ENCODE measurements at regions not wholly inside any gene's neighbourhood (a gene's known extent, or its start where the extent isn't known, plus 50 kb on each side); places are given as distances from the start of the nearest gene placed in this dataset.

DNA sequence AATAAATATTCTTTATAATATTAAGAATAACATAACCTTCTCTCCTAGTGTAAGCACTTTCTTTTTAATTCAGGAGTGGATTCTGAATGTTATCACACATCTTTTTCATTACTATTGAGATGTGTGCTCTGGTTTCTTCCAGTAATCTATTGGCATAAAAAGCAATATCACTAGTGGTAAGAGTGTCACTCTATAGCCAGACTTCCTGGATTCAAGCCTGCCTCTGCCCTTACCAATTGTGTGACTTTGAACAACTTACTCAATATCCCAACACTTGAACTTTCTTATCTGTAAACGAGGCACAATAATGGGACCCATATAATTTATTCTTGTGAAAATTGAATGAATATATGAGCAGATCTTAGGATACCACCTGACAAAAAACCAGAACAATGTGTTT, 71.0 kb downstream of the SEM1 start:
- no peak for DNase-seq (ENCODE audit: low spot score)
- no peak for FAIRE-seq

DNA sequence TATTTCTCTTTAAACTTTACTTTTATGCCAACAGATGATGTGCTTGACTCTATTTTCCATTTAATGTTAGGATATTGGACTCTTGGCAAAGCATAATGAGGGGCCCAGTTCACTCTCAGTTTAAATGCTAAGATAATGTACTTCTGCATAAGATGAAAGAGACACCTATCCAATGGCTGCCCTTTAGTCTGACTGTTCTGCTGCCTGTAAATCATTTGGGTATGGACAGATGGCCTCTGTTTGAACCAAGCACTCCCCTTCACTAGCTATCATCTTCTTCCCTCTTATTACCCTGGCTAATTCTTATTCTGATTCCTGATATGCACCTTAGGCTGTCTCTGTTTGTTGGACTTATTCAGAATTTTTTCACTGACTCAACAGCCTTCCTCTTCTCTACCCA, 72.1 kb downstream of the SEM1 start:
- FAIRE-seq (no peak), DNase-seq (ENCODE audit: low spot score) (no peak)

DNA sequence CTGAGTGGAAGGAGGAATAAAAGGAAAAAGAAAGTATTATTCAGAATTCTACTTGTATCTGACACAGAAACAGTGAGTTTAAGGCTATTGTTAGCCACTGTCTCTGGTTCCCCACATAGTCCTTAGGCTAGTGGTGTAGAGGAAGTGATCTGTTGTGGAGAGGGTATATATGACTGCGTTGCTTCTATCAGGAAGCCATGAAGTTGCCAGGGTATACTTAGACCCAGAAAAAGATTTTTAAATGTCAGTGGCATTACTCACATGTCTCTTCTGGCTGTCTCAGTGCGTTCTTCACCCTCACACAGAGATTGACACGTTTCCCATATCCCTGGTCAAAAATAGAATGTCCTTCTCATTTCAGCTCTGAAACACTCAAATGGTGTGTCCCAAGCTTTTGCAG, 72.7 kb downstream of the SEM1 start:
- FAIRE-seq (no peak), DNase-seq (ENCODE audit: low spot score) (no peak)

DNA sequence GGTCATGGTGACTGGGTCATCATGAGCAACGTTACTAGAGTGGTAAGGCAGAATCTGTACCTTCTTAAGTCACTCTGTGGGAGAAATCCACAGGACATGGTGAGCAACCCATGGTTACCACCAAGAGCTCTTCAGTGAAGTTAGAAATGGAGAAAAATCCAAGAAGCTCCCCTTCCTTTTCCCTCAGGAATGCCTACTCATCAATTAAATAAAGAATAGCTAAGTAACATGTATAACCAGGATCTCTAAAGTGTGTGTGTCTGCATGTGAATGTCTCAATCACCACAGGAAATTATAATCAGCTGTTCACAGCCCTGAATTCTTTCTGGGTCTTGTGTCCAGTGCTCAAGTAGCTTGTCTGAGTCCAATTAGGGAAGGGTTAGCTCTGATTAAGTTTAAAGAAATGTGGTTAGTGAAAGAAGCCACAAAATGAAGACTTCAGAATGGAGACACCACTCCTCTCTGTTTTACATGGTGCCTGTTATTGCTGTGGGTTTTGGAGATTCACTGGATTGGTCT, 73.2 kb downstream of the SEM1 start:
- FAIRE-seq: no peak
- DNase-seq (ENCODE audit: low spot score): no peak

DNA sequence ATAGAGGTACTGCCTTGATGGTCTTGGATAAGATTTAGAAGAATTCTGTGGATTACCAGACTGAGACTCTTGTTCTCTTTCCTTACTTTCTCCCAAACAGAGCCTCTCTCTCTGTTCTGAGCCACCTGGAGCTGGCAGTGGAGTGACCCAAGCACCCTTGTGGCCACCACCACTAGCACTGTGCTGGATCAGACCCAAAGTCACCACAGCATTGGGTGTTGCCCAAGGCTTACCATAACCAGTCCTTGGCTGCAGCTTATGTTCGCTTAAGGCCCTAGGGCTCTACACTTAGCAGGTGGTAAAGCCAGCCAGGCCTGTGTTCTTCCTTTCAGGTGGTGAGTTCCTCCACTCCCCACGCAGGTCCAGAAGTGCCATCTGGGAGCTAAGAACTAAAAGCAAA, 79.8 kb downstream of the SEM1 start:
- no peak for FAIRE-seq
- DNase-seq (ENCODE audit: low spot score): no peak

DNA sequence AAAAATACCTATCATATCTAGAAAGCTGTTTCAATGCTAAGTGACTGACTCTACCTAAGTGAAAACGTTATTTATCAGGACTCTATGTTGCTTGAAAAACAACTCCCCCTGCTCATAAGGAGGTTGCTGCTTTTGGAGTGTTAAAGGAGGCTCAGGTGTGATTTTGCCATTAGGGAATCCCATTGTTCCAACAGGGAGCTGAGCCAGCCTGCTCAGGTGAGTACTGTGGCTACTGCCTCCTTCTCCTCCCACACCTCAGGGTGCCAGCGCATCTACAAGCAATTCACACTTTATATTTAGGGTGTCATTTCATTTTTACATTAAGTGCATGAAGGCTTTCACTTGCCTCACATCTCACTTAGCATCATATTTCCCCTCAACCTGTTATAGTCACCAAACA, 84.7 kb downstream of the SEM1 start:
- FAIRE-seq: no peak

DNA sequence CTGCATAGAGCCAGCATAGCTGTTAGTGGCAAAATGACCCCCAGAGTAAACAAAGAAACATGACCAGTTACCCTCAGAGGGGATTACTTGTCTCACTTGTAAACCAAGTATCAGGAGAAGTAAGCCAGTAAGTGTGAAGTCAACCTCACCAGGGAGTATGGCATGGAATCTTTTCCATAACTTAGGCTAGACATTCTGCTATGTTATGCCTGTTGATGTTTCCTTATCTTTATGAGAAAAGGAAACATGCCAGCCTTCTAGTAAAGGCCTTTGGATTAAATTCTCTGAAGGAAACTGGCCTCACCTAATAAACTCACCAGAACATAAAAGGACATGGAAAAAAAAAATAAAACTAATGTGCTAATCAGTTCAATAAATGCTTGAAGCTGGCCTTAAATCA, 87.7 kb downstream of the SEM1 start:
- DNase-seq (ENCODE audit: low spot score) (no peak), FAIRE-seq (no peak)

More for the DNA sequence above, 84.7 kb downstream of the SEM1 start:
- no peak for DNase-seq (ENCODE audit: low spot score)

DNA sequence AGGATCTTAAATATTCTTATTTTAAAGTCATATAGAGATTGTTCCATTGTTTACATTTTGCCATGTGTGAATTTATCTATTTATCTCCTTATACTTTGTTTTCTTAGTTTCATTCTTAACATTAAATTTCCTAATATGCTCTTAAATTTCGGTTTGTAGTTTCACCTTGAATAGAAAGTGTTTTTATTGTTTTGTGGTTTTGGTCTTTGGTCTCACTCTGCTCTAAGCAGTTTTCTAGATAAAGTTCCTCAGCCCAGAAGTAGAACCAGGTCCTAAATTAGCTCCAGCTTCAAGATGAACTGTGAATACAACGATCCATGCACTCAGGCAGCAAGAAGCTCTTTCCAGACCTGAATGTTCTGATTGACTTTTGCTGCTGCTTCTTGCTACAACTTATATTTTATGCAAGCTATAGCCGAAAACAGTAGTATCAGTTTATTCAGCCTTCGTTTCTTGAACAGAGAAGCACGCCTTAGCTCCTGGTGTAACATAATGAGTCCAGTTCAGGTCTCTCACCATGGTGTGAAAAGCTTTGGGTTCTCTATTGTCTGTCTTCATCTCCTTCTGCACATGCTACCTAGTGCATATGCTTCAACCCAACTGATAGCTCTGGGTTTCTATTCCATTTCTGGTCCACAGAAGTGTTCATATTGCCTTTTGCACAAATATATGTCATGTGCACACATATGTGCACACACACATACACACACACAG, 95.3 kb downstream of the SEM1 start:
- FAIRE-seq: no peak
- DNase-seq (ENCODE audit: low spot score): no peak

DNA sequence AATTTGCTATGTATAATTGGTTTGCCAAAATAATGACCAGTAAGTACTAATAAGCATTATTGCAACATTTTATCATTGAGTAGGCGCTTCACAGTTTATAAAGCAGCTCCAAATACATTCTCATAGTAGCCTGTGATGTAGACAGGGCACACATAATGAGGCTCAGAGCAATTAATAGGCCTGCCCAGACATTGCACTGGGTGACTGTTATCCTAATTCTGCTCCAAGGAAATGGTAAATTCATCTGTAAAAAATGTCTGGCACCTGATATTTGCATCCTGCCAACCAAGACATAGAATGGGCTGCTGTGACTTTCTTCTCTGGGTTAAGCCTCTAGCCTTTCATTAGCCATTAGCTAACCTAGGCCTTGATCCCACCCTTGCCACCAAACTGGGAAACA, 97.6 kb downstream of the SEM1 start:
- FAIRE-seq: no peak
- DNase-seq (ENCODE audit: low spot score): no peak

DNA sequence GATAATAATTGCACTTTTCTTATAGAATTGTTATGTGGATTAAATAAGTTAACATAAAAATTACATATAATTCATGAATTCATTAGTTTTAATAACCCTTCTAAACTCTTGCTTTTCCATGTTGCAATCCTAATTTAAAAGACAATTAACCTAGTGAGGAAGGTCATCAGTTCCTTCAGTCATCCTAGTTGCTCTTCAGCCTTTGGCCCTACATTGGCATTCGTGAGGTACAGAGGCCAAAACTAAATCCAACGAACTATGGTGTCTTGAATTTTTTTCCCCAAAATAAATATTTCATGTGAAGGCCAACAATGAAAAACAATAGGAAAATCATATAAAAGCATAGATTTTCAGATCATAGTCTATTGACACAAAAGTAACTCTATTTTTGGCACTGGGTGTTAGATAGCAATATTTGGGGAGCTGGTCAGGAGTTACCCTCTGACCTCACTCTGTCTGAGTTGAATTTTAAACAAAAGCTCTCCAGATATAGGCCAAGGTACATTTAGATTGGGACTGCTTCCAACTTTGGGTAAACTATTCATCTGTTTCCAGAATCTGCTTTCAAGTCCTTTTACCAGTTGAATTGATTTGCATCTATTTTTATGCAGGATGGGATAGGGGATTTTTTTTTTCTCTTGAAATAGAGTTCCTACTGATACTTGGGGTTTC, 104.5 kb downstream of the SEM1 start:
- FAIRE-seq: no peak
- no peak for DNase-seq (ENCODE audit: low spot score)

DNA sequence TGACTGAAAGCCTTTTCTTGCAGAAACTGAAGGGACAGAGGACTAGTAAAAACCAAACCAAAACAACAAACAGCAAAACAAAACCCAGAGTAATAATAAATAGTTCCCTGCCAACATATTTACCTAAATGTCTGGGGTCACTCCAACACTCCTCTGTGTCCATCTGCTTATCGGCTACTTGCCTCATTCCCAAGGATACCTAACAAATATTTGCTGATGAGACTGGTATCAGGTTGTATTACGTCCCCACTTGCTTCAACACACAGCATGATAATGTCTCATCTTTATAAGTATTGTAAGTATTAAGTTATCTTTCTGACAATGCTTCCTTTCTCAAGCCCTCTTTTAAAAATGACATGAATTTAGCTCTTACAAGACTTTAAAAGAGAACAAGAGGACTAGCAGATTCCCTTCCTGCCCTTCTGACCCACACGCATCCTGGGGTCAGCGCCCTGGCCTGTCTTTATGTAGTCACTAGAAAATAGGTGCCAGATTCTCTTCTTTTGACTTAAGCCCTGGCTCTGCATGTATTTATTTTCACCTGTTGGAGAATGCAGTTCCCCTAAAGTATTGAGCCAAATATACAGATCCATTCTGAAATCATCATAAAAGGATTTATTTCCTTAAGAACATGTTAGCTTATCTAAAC, 110.2 kb downstream of the SEM1 start:
- DNase-seq (ENCODE audit: low spot score) (no peak), FAIRE-seq (no peak)

DNA sequence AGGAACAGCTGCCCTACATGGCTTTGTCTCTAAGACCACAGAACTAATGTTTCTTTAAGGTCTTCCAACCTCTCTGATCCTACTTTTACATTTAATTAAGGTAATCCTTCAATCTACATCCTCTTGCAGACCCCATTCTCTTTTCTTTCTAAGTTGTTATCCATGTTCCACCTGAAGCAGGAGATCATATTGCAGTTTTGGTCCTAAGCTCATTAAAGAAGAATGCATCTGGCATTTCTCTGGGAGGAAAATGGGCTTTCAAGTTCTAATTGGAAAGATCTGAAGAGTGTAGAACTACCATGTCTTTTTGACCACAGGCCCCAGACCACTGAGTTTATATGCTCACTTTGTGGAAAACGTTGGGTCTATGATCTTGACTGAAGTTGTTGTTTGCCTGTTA, 111.2 kb downstream of the SEM1 start:
- FAIRE-seq (no peak), DNase-seq (ENCODE audit: low spot score) (no peak)

DNA sequence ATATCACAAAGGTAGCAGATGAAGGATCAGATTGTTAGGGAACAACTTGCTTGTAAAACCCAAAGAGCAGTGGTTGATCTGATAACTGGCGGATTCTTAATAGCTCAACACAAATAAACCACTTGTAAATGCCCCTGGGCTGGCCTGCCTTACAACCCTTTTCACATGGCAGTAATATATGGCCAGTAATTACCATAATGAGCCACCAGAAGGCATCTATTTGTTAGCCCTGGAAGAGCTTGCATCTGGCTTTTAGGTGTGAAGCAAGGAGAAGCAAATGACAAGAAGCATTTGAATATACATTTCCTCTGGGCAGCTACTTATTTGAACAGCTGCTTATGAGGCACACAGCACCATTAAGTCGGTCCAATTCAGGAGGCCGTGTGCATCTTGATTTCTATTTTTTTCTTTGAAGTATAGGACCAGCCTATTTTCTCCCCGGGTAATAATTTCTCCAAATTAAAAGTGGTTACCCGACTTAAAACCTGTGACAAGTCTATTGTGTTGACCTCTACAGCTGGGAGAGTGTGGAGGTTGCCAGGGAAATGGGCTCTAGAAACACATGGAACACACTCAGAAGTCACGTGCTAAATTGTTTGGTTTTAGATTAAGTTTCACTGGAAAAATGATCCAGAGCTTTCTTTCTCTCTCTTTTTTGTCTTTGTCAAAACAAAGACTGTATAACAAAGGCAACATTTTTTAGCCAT, 113.4 kb downstream of the SEM1 start:
- DNase-seq (ENCODE audit: low spot score): no peak
- no peak for FAIRE-seq

DNA sequence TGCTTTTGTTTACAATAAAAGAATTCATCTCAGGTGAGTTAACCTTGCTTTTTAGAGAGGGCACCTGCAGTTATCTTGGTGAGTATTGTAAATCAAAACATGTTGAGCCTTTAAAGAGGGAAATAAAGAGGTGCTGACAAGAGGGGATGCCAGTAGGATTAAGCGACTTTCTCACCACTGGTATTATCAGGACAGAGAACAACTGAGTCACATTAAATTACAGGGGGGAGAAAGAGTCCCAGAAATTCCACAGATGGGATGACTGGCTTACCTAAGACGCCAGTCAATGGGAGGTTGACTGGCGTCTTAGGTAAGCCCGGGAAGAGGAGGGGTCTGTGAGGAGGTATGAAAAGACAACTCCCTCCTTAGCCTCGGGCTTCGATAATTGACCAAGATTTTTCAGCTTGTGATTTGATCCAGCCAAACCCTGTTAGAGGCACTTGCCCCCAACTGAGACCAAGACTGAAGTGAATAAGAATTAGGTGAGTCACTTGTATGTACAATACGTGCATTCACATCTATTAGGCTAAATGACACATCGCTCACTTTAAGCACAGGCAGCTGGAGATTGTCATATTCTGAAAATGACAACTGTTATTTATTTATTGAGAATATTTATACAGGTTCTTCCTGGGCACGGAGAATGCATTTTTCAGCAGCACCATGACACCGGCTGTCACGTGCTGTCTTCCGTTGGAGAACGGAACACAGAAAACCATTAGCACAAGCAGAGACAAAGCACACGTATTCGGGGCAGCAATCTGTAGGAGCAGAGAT, 117.6 kb downstream of the SEM1 start:
- no peak for DNase-seq (ENCODE audit: low spot score)
- no peak for FAIRE-seq

DNA sequence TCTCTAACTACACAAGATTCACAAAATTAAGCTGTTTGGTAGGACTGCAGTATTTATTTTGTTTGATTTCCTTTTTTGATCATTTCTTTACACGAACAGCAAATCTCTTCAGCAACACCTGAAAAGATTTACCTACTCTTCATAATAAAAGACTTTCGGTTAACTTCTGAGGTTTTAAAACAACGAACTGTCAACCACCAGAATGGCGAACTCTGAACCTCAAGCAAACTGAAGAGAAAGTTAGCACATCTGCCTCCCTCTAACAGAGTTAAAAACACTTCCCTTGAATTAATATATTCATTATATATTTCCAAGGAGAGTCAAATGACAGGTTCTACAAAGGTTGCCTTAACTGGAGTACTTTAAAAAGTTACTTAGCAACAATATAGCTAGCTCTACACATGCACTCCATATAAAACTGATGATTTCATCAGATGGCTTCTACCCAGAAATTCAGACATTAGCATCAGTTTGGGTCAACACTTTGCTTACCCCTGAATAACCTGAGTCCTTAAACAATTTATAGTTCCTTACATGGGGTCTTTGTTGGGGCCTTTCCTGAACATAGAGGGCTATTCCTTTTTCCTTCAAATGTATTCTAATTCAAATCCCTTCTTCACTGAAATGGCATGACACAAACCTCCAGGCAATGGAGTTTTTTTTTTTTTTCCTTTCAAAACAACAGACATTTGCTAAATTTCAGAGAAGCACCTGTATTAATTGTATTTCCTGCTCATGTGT, 118.3 kb downstream of the SEM1 start:
- FAIRE-seq: no peak

DNA sequence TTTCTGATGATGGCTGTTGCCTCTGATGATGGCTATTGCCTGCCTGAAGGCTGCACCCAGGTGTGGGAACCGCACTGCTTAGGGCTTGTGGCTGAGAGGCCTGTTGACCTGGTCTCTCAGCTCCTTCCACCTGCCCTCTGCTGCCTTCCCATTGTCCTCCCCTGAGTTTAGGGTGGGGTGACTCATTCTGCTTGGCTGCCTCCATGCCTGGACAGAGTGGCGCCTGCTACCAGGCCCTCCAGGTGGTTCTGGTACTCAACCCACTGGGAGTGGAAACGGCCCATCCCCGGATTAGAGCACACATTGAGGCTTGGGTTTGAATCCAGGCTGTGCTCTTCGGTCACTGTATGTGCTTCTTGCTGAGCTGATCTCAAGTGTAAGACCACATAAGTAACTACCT, 120.6 kb downstream of the SEM1 start:
- FAIRE-seq: no peak
- no peak for DNase-seq (ENCODE audit: low spot score)

More for the DNA sequence above, 118.3 kb downstream of the SEM1 start:
- DNase-seq (ENCODE audit: low spot score): no peak

DNA sequence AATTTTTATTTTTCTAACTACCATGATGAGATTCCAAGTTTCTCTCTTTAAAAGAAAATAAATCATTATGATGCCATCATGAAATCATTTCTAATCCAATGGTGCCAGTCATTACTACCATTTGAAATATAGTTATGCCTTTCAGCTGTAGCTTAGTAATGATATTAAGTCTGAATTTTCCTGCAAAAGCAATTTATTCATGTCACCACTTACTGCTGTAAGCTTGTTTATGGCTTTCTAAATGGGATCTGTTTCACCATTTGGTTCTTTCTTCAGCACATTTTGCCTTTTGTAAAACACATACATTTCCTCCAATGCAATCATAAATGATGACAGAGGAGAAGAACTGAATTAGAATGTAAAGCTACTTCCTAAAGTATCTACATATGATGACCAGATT, 130.5 kb downstream of the SEM1 start:
- DNase-seq (ENCODE audit: low spot score) (no peak), FAIRE-seq (no peak)

DNA sequence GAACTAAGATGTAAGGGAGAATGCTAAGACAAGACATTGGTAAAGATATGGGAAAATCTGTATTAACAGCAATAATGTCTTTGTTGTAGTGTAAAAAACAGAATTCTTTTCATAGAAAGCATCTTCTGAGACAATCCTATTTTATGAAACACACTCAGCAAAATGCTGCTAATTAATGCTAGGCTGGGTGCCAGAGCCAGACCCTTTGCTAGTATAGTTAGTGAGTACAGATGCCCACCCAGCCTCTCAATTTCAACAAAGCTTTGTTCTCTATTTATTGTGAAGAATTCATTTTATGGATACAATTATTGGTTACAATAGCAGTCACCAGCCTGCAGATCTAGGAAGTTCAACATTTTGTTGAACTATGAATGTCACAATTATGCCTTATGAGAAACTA, 131.0 kb downstream of the SEM1 start:
- FAIRE-seq (no peak), DNase-seq (ENCODE audit: low spot score) (no peak)

DNA sequence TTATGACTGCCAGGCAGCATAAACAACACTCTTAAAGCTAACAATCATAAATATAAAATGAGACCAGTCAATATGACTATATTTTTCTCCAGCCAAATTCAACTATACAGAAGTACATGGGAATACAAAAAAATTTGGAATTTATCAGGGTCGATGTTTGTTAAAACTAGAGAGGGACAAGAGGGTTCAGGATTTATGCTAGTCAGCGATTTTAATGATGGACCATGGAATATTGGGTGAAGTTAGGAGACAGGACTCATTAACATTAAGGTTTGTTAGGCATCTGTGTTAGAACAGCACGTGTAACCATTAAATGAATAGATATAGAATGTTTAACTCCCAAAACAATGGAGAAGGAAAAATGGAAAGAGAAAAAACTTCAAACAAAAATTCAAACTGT, 146.2 kb downstream of the SEM1 start:
- FAIRE-seq (no peak), DNase-seq (ENCODE audit: low spot score) (no peak)

DNA sequence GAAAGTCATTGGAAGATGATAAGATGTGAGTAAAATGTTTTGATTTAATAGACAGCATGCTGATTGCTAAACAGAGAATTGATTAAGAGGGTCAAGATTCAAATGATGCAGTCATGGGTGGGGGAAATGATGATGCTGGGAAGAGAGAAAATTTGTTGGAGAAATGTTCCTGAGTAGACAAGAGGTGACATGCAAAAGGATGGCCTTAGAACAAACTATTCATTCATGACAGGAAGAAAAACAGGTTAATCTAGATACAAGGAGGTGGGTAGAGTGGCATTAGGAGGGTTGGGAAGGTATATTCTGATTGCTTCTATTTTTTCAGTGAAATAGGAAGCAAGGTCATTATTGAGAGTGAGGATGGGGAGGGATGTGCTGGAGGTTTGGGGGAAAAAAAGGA, 146.7 kb downstream of the SEM1 start:
- FAIRE-seq (no peak), DNase-seq (ENCODE audit: low spot score) (no peak)

DNA sequence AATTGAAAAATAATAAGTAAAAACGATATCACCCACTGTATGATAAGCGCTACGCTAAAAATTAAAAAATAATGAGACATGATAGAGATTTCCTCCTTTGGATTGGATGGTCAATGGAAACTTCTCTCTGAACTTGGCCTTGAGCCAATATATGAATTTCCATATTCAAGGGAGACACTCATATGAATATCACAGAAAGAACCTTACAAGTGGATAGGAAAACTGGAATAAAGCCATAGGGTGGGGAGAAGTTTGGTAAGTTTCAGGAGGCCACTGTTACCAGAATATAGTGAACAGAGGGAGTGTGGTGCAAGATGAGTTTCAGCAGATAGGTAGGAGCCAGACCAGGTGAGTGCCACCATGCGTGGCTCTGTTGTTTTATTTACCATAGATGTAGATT, 147.2 kb downstream of the SEM1 start:
- FAIRE-seq: no peak
- no peak for DNase-seq (ENCODE audit: low spot score)
